ENCODE measurements at regions not wholly inside any gene's neighbourhood (a gene's known extent, or its start where the extent isn't known, plus 50 kb on each side); places are given as distances from the start of the nearest gene placed in this dataset.

GRCh38 chr1:50348449-50349241 lies 74.6 kb downstream of the DMRTA2 start:
- peak; percentile 86 for TF ChIP-seq CTCF (conservative IDR thresholded peaks at IDR 0.05; ENCODE audit: low read depth, low read length)
- DNase-seq (ENCODE audit: low read depth): peak; percentile 87
- H3K4me3 ChIP-seq (ENCODE audit: low read depth, low read length): no peak overlapping the region

GRCh38 chr1:50347933-50348332 lies 75.3 kb downstream of the DMRTA2 start:
- H3K4me3 ChIP-seq (ENCODE audit: low read depth, low read length): no peak overlapping the region

GRCh38 chr1:50346621-50347020 lies 76.6 kb downstream of the DMRTA2 start:
- no peak for TF ChIP-seq CTCF (conservative IDR thresholded peaks at IDR 0.05; ENCODE audit: low read depth, low read length)
- DNase-seq (ENCODE audit: low read depth): no peak
- H3K4me3 ChIP-seq (ENCODE audit: low read depth, low read length): no peak overlapping the region

More at GRCh38 chr1:50347933-50348332, 75.3 kb downstream of the DMRTA2 start:
- no peak for TF ChIP-seq CTCF (conservative IDR thresholded peaks at IDR 0.05; ENCODE audit: low read depth, low read length)
- DNase-seq (ENCODE audit: low read depth): no peak

- no peak for DNase-seq (ENCODE audit: low read depth)
- TF ChIP-seq CTCF (conservative IDR thresholded peaks at IDR 0.05; ENCODE audit: low read depth, low read length): no peak
- H3K4me3 ChIP-seq (ENCODE audit: low read depth, low read length): no peak overlapping the region
Measured at GRCh38 chr1:50343323-50343722, 79.9 kb downstream of the DMRTA2 start.

- DNase-seq (ENCODE audit: low read depth): no peak
- TF ChIP-seq CTCF (conservative IDR thresholded peaks at IDR 0.05; ENCODE audit: low read depth, low read length): no peak
- H3K4me3 ChIP-seq (ENCODE audit: low read depth, low read length): no peak overlapping the region
Measured at GRCh38 chr1:50342525-50342924, 80.7 kb downstream of the DMRTA2 start.

- H3K4me3 ChIP-seq (ENCODE audit: low read depth, low read length): no peak overlapping the region
- no peak for TF ChIP-seq CTCF (conservative IDR thresholded peaks at IDR 0.05; ENCODE audit: low read depth, low read length)
- no peak for DNase-seq (ENCODE audit: low read depth)
Measured at GRCh38 chr1:50335036-50335435, 88.2 kb downstream of the DMRTA2 start.

GRCh38 chr1:50333595-50333974 lies 89.7 kb downstream of the DMRTA2 start:
- DNase-seq (ENCODE audit: low read depth): peak; percentile 23
- TF ChIP-seq CTCF (conservative IDR thresholded peaks at IDR 0.05; ENCODE audit: low read depth, low read length): peak; percentile 36
- peak overlapping the region; percentile 53 for H3K4me3 ChIP-seq (ENCODE audit: low read depth, low read length)
